Epithelial cell of proximal tubule (primary cell): ENCODE measurements at regions not wholly inside any gene's neighbourhood (a gene's known extent, or its start where the extent isn't known, plus 50 kb on each side); places are given as distances from the start of the nearest gene placed in this dataset.

Experiments used
- DNase-seq: peaks from one replicate; pipeline ENCODE4 v3.0.0-alpha.2; 2011; ENCODE audit warnings: low read depth
- H3K4me3 ChIP-seq: 2 replicates; pipeline ENCODE4 v1.5.1; 2011; ENCODE audit warnings: low read depth, mild to moderate bottlenecking, low read length
- CTCF ChIP-seq: conservative IDR thresholded peaks from 2 replicates; pipeline ENCODE4 v1.5.1; 2012; ENCODE audit warnings: low read depth, mild to moderate bottlenecking, low read length

- H3K4me3 ChIP-seq: no peak overlapping the region
- DNase-seq: no peak
- TF ChIP-seq CTCF: no peak
Measured at GRCh38 chr7:41139789-41140188, 563.1 kb downstream of the INHBA start.

GRCh38 chr7:41136551-41136950, 566.3 kb downstream of the INHBA start:
- no peak overlapping the region for H3K4me3 ChIP-seq
- TF ChIP-seq CTCF: no peak
- no peak for DNase-seq

- no peak for TF ChIP-seq CTCF
- H3K4me3 ChIP-seq: no peak overlapping the region
- no peak for DNase-seq
Measured at GRCh38 chr7:41135511-41135910, 567.4 kb downstream of the INHBA start.

GRCh38 chr7:41134300-41135255, 568.3 kb downstream of the INHBA start:
- no peak for DNase-seq
- H3K4me3 ChIP-seq: no peak overlapping the region
- TF ChIP-seq CTCF: no peak

- H3K4me3 ChIP-seq: no peak overlapping the region
- no peak for DNase-seq
- TF ChIP-seq CTCF: no peak
Measured at GRCh38 chr7:41133690-41134299, 569.1 kb downstream of the INHBA start.

GRCh38 chr7:41131956-41132355, 570.9 kb downstream of the INHBA start:
- TF ChIP-seq CTCF: no peak
- H3K4me3 ChIP-seq: no peak overlapping the region
- DNase-seq: no peak
